HL-60 (cell line): ENCODE measurements at regions not wholly inside any gene's neighbourhood (a gene's known extent, or its start where the extent isn't known, plus 50 kb on each side); places are given as distances from the start of the nearest gene placed in this dataset.

ENCODE experiments used
- POLR2AphosphoS5 ChIP-seq: IDR thresholded peaks from 2 replicates; pipeline ENCODE4 v1.6.1; 2012; ENCODE audit warnings: low read depth
- SPI1 ChIP-seq: IDR thresholded peaks from 2 replicates; pipeline ENCODE4 v1.6.1; 2012; ENCODE audit warnings: low read depth, mild to moderate bottlenecking, borderline replicate concordance
- TF ChIP-seq, protein P1 (sequence below): IDR thresholded peaks from one replicate; pipeline ENCODE4 v1.5.1; 2011; ENCODE audit warnings: low read length, control low read depth, inconsistent platforms; ENCODE audit not compliant: insufficient read depth
- TF ChIP-seq, protein P2 (sequence below): IDR thresholded peaks from 2 replicates; pipeline ENCODE4 v1.6.1; 2012; ENCODE audit warnings: low read depth; ENCODE audit not compliant: insufficient replicate concordance

DNA sequence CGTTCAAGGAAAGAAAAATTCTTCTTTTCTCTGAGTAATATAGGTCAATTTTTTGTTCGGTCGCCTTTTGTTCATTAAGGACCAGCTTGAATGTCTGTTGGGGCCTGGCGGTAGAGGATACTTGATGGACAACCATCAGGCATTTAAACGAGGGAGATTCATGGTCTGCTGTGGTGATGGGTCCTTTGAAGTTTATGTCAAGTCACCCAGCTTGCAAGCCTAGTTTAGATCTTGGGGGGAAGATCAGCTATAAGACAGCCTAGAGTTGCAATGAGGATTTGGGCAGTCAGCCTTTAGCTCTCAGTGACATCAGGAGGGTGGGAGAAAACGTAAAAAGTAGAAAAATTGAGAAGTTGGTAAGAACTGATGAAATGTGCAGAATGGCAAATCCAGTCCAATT is 80.2 kb upstream of the SPRY4 start:
- TF ChIP-seq, protein P1, sequence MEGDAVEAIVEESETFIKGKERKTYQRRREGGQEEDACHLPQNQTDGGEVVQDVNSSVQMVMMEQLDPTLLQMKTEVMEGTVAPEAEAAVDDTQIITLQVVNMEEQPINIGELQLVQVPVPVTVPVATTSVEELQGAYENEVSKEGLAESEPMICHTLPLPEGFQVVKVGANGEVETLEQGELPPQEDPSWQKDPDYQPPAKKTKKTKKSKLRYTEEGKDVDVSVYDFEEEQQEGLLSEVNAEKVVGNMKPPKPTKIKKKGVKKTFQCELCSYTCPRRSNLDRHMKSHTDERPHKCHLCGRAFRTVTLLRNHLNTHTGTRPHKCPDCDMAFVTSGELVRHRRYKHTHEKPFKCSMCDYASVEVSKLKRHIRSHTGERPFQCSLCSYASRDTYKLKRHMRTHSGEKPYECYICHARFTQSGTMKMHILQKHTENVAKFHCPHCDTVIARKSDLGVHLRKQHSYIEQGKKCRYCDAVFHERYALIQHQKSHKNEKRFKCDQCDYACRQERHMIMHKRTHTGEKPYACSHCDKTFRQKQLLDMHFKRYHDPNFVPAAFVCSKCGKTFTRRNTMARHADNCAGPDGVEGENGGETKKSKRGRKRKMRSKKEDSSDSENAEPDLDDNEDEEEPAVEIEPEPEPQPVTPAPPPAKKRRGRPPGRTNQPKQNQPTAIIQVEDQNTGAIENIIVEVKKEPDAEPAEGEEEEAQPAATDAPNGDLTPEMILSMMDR = no peak
- TF ChIP-seq, protein P2, sequence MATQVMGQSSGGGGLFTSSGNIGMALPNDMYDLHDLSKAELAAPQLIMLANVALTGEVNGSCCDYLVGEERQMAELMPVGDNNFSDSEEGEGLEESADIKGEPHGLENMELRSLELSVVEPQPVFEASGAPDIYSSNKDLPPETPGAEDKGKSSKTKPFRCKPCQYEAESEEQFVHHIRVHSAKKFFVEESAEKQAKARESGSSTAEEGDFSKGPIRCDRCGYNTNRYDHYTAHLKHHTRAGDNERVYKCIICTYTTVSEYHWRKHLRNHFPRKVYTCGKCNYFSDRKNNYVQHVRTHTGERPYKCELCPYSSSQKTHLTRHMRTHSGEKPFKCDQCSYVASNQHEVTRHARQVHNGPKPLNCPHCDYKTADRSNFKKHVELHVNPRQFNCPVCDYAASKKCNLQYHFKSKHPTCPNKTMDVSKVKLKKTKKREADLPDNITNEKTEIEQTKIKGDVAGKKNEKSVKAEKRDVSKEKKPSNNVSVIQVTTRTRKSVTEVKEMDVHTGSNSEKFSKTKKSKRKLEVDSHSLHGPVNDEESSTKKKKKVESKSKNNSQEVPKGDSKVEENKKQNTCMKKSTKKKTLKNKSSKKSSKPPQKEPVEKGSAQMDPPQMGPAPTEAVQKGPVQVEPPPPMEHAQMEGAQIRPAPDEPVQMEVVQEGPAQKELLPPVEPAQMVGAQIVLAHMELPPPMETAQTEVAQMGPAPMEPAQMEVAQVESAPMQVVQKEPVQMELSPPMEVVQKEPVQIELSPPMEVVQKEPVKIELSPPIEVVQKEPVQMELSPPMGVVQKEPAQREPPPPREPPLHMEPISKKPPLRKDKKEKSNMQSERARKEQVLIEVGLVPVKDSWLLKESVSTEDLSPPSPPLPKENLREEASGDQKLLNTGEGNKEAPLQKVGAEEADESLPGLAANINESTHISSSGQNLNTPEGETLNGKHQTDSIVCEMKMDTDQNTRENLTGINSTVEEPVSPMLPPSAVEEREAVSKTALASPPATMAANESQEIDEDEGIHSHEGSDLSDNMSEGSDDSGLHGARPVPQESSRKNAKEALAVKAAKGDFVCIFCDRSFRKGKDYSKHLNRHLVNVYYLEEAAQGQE = no peak
- TF ChIP-seq POLR2AphosphoS5 = no peak
- TF ChIP-seq SPI1 = no peak
